HCT116 (cell line): ENCODE measurements at regions not wholly inside any gene's neighbourhood (a gene's known extent, or its start where the extent isn't known, plus 50 kb on each side); places are given as distances from the start of the nearest gene placed in this dataset.

Experiments
- ATAC-seq: fragments of 200-7000 bp; cut with Tn5 transposase; 2 replicates; pipeline ENCODE4 v1.9.1; 2020; ENCODE audit warnings: mild to moderate bottlenecking, moderate library complexity
- BruUV-seq: library from RNA; stranded (reverse); fragments of 400-500 nt; replicated peaks from 2 replicates; lab custom pipeline; 2021; lab: Mats Ljungman, UMichigan
- CTCF ChIA-PET: fragments of 300-600 bp; sonication (Branson Sonifier 250); formaldehyde crosslinking; loops from one replicate; lab custom pipeline; 2021; ENCODE audit warnings: antibody characterized with exemption; lab: Charles Lee
- POLR2A ChIA-PET: fragments of 300-600, 350-600 bp; sonication (Branson Sonifier 250); formaldehyde crosslinking; loops from one replicate; lab custom pipeline; 2021; ENCODE audit warnings: antibody characterized with exemption; lab: Charles Lee
- RAD21 ChIA-PET, 2 experiments: fragments of 300-600 bp; sonication (Branson Sonifier 250); formaldehyde crosslinking; loops; one replicate each; lab custom pipeline; 2023; ENCODE audit warnings: low total read pairs in 2 of 2; ENCODE audit not compliant: uncharacterized antibody in 2 of 2, unreplicated experiment in 2 of 2, low non-redundant PET in 1 of 2; lab: Charles Lee
- DNase-seq: peaks from one replicate; pipeline ENCODE4 v3.0.0-alpha.2; 2010; ENCODE audit warnings: low read depth, low spot score
- H2AFZ ChIP-seq: fragments of 200-600 bp; shearing (Covaris generic), sonication (generic); 2 replicates; pipeline ENCODE4 v1.6.1; 2017; ENCODE audit warnings: low read depth, mixed run types, mixed read lengths, antibody characterized with exemption, low read length; ENCODE audit not compliant: poor library complexity, severe bottlenecking
- H3K27ac ChIP-seq: 2 replicates; pipeline ENCODE4 v1.5.1; 2012; ENCODE audit warnings: low read depth, low read length
- H3K27me3 ChIP-seq: fragments of 200-600 bp; sonication (generic); 2 replicates; pipeline ENCODE4 v1.6.1; 2016; ENCODE audit warnings: mixed run types, low read length, mixed read lengths; ENCODE audit not compliant: insufficient read depth
- H3K36me3 ChIP-seq, 2 experiments: fragments of 200-500 bp in 1 of 2; fragments of 200-600 bp in 1 of 2; sonication (Bioruptor generic) in 1 of 2; sonication (generic) in 1 of 2; 2 replicates each; pipeline versions ENCODE4 v1.5.1 to v1.6.1; 2014 to 2016; ENCODE audit warnings: low read length in 2 of 2, inconsistent platforms in 1 of 2, mixed read lengths in 1 of 2, mixed run types in 1 of 2; ENCODE audit not compliant: insufficient read depth in 2 of 2, control insufficient read depth in 1 of 2
- H3K4me1 ChIP-seq, 2 experiments: fragments of 200-600 bp in 1 of 2; sonication (generic) in 1 of 2; 2 replicates each; pipeline versions ENCODE4 v1.5.1 to v1.6.1; 2012 to 2017; ENCODE audit warnings: low read length in 2 of 2, inconsistent platforms in 1 of 2, mild to moderate bottlenecking in 1 of 2, mixed read lengths in 1 of 2, mixed run types in 1 of 2, moderate library complexity in 1 of 2; ENCODE audit not compliant: insufficient read depth in 2 of 2, control insufficient read depth in 1 of 2
- H3K4me2 ChIP-seq: fragments of 200-600 bp; sonication (generic); 2 replicates; pipeline ENCODE4 v1.6.1; 2017; ENCODE audit warnings: mixed run types, low read length, mixed read lengths
- H3K4me3 ChIP-seq, 2 experiments: fragments of 200-600 bp in 1 of 2; sonication (generic) in 1 of 2; replicated peaks in 1 of 2; 2 replicates each; pipeline ENCODE4 v1.5.1; 2011 to 2016; ENCODE audit warnings: low read length in 2 of 2, control low read depth in 1 of 2, low read depth in 1 of 2, mild to moderate bottlenecking in 1 of 2, mixed read lengths in 1 of 2, mixed run types in 1 of 2
- H3K79me2 ChIP-seq: fragments of 200-600 bp; sonication (generic); 2 replicates; pipeline ENCODE4 v1.6.1; 2017; ENCODE audit warnings: mild to moderate bottlenecking, mixed run types, low read length, moderate library complexity, mixed read lengths; ENCODE audit not compliant: insufficient read depth
- H3K9ac ChIP-seq: fragments of 200-600 bp; sonication (generic); 2 replicates; pipeline ENCODE4 v1.6.1; 2016; ENCODE audit warnings: low read length, mixed read lengths
- H3K9me2 ChIP-seq: fragments of 200-600 bp; sonication (generic), shearing (Covaris generic); 2 replicates; pipeline ENCODE4 v1.6.1; 2017; ENCODE audit warnings: mixed run types, mild to moderate bottlenecking, moderate library complexity; ENCODE audit not compliant: insufficient read depth
- H3K9me3 ChIP-seq, 2 experiments: fragments of 200-500 bp in 1 of 2; fragments of 200-600 bp in 1 of 2; sonication (Bioruptor generic) in 1 of 2; sonication (generic) in 1 of 2; 2 replicates each; pipeline ENCODE4 v1.6.1; 2014 to 2017; ENCODE audit warnings: low read length in 2 of 2, mixed read lengths in 2 of 2, inconsistent platforms in 1 of 2, low read depth in 1 of 2, mild to moderate bottlenecking in 1 of 2, mixed run types in 1 of 2, moderate library complexity in 1 of 2; ENCODE audit not compliant: control insufficient read depth in 1 of 2, insufficient read depth in 1 of 2
- H4K20me1 ChIP-seq: fragments of 200-600 bp; sonication (generic), shearing (Covaris generic); 2 replicates; pipeline ENCODE4 v1.6.1; 2017; ENCODE audit warnings: mixed run types, mild to moderate bottlenecking, moderate library complexity; ENCODE audit not compliant: insufficient read depth
- CBX3 ChIP-seq: IDR thresholded peaks from 2 replicates; pipeline ENCODE4 v1.6.1; 2012; ENCODE audit warnings: low read depth
- ELF1 ChIP-seq: IDR thresholded peaks from 2 replicates; pipeline ENCODE4 v1.6.1; 2012; ENCODE audit warnings: low read depth, borderline replicate concordance
- EZH2 ChIP-seq: fragments of 200-600 bp; sonication (generic); IDR thresholded peaks from 2 replicates; pipeline ENCODE4 v1.6.1; 2017; ENCODE audit warnings: antibody characterized with exemption, mixed run types
- EZH2phosphoT487 ChIP-seq: fragments of 200-600 bp; IDR thresholded peaks from 2 replicates; pipeline ENCODE4 v1.6.1; 2018; ENCODE audit warnings: antibody characterized with exemption, borderline replicate concordance
- FOSL1 ChIP-seq: IDR thresholded peaks from 2 replicates; pipeline ENCODE4 v1.6.1; 2012; ENCODE audit warnings: low read depth
- POLR2A ChIP-seq: IDR thresholded peaks from 2 replicates; pipeline ENCODE4 v1.7.0; 2011; ENCODE audit warnings: borderline replicate concordance; ENCODE audit not compliant: insufficient read depth, insufficient read length; ENCODE audit errors: extremely low read depth
- RAD21 ChIP-seq: IDR thresholded peaks from 2 replicates; pipeline ENCODE4 v1.6.1; 2012; ENCODE audit warnings: low read depth, mild to moderate bottlenecking
- SIN3A ChIP-seq: IDR thresholded peaks from 2 replicates; pipeline ENCODE4 v1.6.1; 2012; ENCODE audit warnings: low read depth
- SP1 ChIP-seq: IDR thresholded peaks from 2 replicates; pipeline ENCODE4 v1.6.1; 2012; ENCODE audit warnings: low read depth
- YY1 ChIP-seq: IDR thresholded peaks from 2 replicates; pipeline ENCODE4 v1.6.1; 2011; ENCODE audit warnings: low read length, low read depth, moderate library complexity, mild to moderate bottlenecking; ENCODE audit not compliant: insufficient replicate concordance; ENCODE audit errors: extremely low read depth
- ZFX ChIP-seq: fragments of 450-650 bp; IDR thresholded peaks from 2 replicates; pipeline ENCODE4 v1.6.1; 2017
- ZNF274 ChIP-seq: fragments of 200-500 bp; sonication (Bioruptor generic); IDR thresholded peaks from 2 replicates; pipeline ENCODE4 v1.6.1; 2014; ENCODE audit warnings: mild to moderate bottlenecking, low read depth, low read length, inconsistent platforms
- intact Hi-C: fragments of 100-400 bp; cut with micrococcal nuclease; formaldehyde crosslinking; loops from 2 replicates; pipeline ENCODE4 v1.10.0; 2022
- TF ChIP-seq, protein P1 (sequence below): IDR thresholded peaks from 2 replicates; pipeline ENCODE4 v1.6.1; 2012; ENCODE audit warnings: low read depth
- TF ChIP-seq, protein P2 (sequence below), 3 experiments: fragments of 200-600 bp in 1 of 3; sonication (generic) in 1 of 3; IDR thresholded peaks in 2 of 3; conservative IDR thresholded peaks in 1 of 3; 2 replicates each; pipeline ENCODE4 v1.5.1; 2012 to 2017; ENCODE audit warnings: low read depth in 2 of 3, low read length in 2 of 3, antibody characterized with exemption in 1 of 3, borderline replicate concordance in 1 of 3, control low read depth in 1 of 3, mild to moderate bottlenecking in 1 of 3, mixed read lengths in 1 of 3, mixed run types in 1 of 3, moderate library complexity in 1 of 3; ENCODE audit not compliant: insufficient read depth in 1 of 3

DNA sequence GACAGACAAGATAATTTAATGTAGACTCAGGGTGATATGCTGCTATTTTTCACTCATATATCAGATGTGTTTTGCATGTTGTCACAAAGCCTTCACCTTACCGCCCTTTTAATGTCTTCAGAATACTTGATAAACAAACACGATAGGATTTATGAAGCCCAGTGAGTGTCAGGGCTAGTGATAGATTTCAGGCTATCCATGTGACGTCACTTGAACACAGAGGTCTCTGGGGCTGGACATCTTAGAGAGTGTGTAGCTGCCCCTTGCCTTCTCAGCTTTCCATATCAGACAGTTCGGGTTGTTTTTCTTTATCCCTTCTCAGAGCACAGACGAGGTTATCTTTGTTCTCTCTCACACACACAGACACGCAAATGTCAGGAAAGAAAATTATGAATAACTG lies 105.3 kb upstream of the GSC start:
- peaks cover 19% of the 10 kb centered on the region for H3K27me3 ChIP-seq
- no peaks in the 10 kb centered on the region for H3K9me3 ChIP-seq
- no TSS peak for BruUV-seq
- POLR2A ChIA-PET: no interaction called here
- TF ChIP-seq EZH2: no peak
- TF ChIP-seq, protein P1, sequence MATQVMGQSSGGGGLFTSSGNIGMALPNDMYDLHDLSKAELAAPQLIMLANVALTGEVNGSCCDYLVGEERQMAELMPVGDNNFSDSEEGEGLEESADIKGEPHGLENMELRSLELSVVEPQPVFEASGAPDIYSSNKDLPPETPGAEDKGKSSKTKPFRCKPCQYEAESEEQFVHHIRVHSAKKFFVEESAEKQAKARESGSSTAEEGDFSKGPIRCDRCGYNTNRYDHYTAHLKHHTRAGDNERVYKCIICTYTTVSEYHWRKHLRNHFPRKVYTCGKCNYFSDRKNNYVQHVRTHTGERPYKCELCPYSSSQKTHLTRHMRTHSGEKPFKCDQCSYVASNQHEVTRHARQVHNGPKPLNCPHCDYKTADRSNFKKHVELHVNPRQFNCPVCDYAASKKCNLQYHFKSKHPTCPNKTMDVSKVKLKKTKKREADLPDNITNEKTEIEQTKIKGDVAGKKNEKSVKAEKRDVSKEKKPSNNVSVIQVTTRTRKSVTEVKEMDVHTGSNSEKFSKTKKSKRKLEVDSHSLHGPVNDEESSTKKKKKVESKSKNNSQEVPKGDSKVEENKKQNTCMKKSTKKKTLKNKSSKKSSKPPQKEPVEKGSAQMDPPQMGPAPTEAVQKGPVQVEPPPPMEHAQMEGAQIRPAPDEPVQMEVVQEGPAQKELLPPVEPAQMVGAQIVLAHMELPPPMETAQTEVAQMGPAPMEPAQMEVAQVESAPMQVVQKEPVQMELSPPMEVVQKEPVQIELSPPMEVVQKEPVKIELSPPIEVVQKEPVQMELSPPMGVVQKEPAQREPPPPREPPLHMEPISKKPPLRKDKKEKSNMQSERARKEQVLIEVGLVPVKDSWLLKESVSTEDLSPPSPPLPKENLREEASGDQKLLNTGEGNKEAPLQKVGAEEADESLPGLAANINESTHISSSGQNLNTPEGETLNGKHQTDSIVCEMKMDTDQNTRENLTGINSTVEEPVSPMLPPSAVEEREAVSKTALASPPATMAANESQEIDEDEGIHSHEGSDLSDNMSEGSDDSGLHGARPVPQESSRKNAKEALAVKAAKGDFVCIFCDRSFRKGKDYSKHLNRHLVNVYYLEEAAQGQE: no peak
- no peak for TF ChIP-seq YY1
- TF ChIP-seq ZNF274: no peak
- TF ChIP-seq FOSL1: no peak
- no peak for TF ChIP-seq SIN3A
- TF ChIP-seq EZH2phosphoT487: no peak
- TF ChIP-seq ZFX: no peak
- TF ChIP-seq, protein P2, sequence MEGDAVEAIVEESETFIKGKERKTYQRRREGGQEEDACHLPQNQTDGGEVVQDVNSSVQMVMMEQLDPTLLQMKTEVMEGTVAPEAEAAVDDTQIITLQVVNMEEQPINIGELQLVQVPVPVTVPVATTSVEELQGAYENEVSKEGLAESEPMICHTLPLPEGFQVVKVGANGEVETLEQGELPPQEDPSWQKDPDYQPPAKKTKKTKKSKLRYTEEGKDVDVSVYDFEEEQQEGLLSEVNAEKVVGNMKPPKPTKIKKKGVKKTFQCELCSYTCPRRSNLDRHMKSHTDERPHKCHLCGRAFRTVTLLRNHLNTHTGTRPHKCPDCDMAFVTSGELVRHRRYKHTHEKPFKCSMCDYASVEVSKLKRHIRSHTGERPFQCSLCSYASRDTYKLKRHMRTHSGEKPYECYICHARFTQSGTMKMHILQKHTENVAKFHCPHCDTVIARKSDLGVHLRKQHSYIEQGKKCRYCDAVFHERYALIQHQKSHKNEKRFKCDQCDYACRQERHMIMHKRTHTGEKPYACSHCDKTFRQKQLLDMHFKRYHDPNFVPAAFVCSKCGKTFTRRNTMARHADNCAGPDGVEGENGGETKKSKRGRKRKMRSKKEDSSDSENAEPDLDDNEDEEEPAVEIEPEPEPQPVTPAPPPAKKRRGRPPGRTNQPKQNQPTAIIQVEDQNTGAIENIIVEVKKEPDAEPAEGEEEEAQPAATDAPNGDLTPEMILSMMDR (IDR thresholded peaks at IDR 0.05 in 2 of 3, conservative IDR thresholded peaks at IDR 0.05 in 1 of 3; ENCODE audit: borderline replicate concordance in 1 of 3, insufficient read depth in 1 of 3, low read depth in 2 of 3, low read length in 2 of 3): no peak
- TF ChIP-seq POLR2A: no peak
- TF ChIP-seq ELF1: no peak
- no peak for TF ChIP-seq CBX3
- no peak for TF ChIP-seq SP1
- TF ChIP-seq RAD21: no peak
- H3K4me3 ChIP-seq: no peak overlapping the region
- ATAC-seq (no peak), DNase-seq (no peak)
- H4K20me1 ChIP-seq: no peaks in the 10 kb centered on the region
- no peak overlapping the region for H3K9ac ChIP-seq
- no peaks in the 10 kb centered on the region for H3K79me2 ChIP-seq
- H3K9me2 ChIP-seq: no peaks in the 10 kb centered on the region
- intact Hi-C loops: no loop called here
- H3K4me1 ChIP-seq: no peaks in the 10 kb centered on the region
- H3K4me2 ChIP-seq: no peak overlapping the region
- CTCF ChIA-PET: no interaction called here
- no peak overlapping the region for H3K27ac ChIP-seq
- H3K36me3 ChIP-seq: no peaks in the 10 kb centered on the region
- H2AFZ ChIP-seq: no peak overlapping the region
- RAD21 ChIA-PET: no interaction called here
